Astrocyte of the cerebellum (primary cell): ENCODE measurements at regions not wholly inside any gene's neighbourhood (a gene's known extent, or its start where the extent isn't known, plus 50 kb on each side); places are given as distances from the start of the nearest gene placed in this dataset.

Source experiments
- DNase-seq: peaks from one replicate; pipeline ENCODE4 v3.0.0-alpha.2; 2011; ENCODE audit warnings: low read depth
- H3K4me3 ChIP-seq: 2 replicates; pipeline ENCODE4 v1.5.1; 2011; ENCODE audit warnings: mild to moderate bottlenecking, low read depth, low read length, moderate library complexity
- CTCF ChIP-seq: IDR thresholded peaks from 2 replicates; pipeline ENCODE4 v1.5.1; 2012; ENCODE audit warnings: low read length, low read depth, moderate library complexity, mild to moderate bottlenecking; ENCODE audit errors: missing control alignments
- in situ Hi-C: cut with HindIII; loops from 2 replicates; pipeline ENCODE4 v1.10.0; 2017; ENCODE audit warnings: low sequenced_read_pairs

GRCh38 chr5:60149081-60149480, 255.6 kb upstream of the PDE4D start:
- no peak for TF ChIP-seq CTCF
- in situ Hi-C loops, result no loop called here
- no peak overlapping the region for H3K4me3 ChIP-seq
- DNase-seq, result no peak

- no peak for TF ChIP-seq CTCF
- H3K4me3 ChIP-seq, result no peak overlapping the region
- in situ Hi-C loops, result no loop called here
- DNase-seq, result peak; percentile 37
Observed at GRCh38 chr5:60148366-60148765, 254.8 kb upstream of the PDE4D start.

- no peak overlapping the region for H3K4me3 ChIP-seq
- no peak for DNase-seq
- in situ Hi-C loops, result no loop called here
- TF ChIP-seq CTCF, result no peak
Observed at GRCh38 chr5:60147791-60148190, 254.3 kb upstream of the PDE4D start.

GRCh38 chr5:60143942-60144549, 250.5 kb upstream of the PDE4D start:
- no peak for DNase-seq
- in situ Hi-C loops, result no loop called here
- no peak overlapping the region for H3K4me3 ChIP-seq
- no peak for TF ChIP-seq CTCF

GRCh38 chr5:60141119-60141518, 247.6 kb upstream of the PDE4D start:
- in situ Hi-C loops, result no loop called here
- TF ChIP-seq CTCF, result no peak
- no peak overlapping the region for H3K4me3 ChIP-seq
- no peak for DNase-seq

GRCh38 chr5:60136841-60137240, 243.3 kb upstream of the PDE4D start:
- no peak overlapping the region for H3K4me3 ChIP-seq
- no peak for DNase-seq
- TF ChIP-seq CTCF, result no peak
- in situ Hi-C loops, result no loop called here
